ENCODE measurements at regions not wholly inside any gene's neighbourhood (a gene's known extent, or its start where the extent isn't known, plus 50 kb on each side); places are given as distances from the start of the nearest gene placed in this dataset.
"Not testable (repeated sequence)": the region's sequence is repeated elsewhere in the genome, so short reads cannot be mapped to it uniquely, and the experiment has no call there.

DNA sequence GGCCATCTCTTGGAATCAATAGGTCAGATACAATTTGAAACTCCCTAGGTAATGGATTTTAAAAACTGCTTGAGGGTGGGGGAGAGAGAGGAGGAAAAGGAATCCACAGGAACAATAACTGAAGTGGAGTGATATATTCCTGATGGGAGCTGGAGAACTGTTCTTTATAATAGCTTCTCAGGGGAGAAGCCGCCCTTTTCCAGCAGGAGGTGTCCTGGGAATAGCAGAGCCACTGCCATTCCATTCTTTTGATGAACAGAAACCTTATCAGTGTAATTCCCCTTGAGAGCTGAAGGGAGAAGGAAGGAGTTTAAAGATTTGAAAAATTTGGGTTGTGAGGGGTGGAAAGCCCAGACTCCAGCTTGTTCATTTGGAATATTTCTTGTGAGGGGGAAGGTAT lies 504.9 kb upstream of the DPH6 start:
- Mint-ChIP-seq H3K36me3 (no peaks in the 10 kb centered on the region), H3K9me3 (no peaks in the 10 kb centered on the region), H3K27ac (no peak overlapping the region), H3K4me1 (peaks cover 21% of the 10 kb centered on the region), H3K27me3 (ENCODE audit: insufficient read depth, low read depth) (no peaks in the 10 kb centered on the region), H3K4me3 (no peak overlapping the region)
- Histone ChIP-seq H3K4me3 (no peak overlapping the region), H3K4me2 (no peak overlapping the region), H4K20me1 (ENCODE audit: low read depth) (no peaks in the 10 kb centered on the region), H3K36me3 (no peaks in the 10 kb centered on the region), H2AFZ (replicated peaks) (no peak overlapping the region), H3K9ac (no peak overlapping the region), H3K27me3 (no peaks in the 10 kb centered on the region), H3K4me1 (peaks cover 24% of the 10 kb centered on the region), H3K9me3 (ENCODE audit: low read depth) (no peaks in the 10 kb centered on the region), H3K27ac (no peak overlapping the region), H3F3A (ENCODE audit: low read depth) (no peaks in the 10 kb centered on the region), H3K79me2 (ENCODE audit: low read depth) (no peaks in the 10 kb centered on the region)
- TF ChIP-seq EZH2 (IDR thresholded peaks at IDR 0.05) (no peak), EZH2phosphoT487 (IDR thresholded peaks at IDR 0.05) (no peak)
- TF ChIP-seq, protein P1, sequence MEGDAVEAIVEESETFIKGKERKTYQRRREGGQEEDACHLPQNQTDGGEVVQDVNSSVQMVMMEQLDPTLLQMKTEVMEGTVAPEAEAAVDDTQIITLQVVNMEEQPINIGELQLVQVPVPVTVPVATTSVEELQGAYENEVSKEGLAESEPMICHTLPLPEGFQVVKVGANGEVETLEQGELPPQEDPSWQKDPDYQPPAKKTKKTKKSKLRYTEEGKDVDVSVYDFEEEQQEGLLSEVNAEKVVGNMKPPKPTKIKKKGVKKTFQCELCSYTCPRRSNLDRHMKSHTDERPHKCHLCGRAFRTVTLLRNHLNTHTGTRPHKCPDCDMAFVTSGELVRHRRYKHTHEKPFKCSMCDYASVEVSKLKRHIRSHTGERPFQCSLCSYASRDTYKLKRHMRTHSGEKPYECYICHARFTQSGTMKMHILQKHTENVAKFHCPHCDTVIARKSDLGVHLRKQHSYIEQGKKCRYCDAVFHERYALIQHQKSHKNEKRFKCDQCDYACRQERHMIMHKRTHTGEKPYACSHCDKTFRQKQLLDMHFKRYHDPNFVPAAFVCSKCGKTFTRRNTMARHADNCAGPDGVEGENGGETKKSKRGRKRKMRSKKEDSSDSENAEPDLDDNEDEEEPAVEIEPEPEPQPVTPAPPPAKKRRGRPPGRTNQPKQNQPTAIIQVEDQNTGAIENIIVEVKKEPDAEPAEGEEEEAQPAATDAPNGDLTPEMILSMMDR (IDR thresholded peaks at IDR 0.05) = no peak
- peak; percentile 57 for DNase-seq (ENCODE audit: low spot score)

DNA sequence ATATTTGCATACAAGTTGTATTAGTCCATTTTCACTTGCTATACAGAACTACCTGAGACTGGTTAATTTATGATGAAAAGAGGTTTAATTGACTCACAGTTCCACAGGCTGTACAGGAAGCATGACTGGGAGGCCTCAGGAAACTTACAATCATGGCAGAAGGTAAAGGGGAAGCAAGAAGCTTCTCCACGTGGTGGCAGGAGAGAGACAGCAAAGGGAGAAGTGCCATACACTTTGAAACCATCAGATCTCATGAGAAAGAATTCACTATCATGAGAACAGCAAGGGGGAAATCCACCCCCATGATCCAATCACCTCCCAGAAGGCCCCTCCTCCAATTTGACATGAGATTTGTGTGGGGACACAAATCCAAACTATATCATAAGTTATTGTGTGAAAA lies 506.7 kb upstream of the DPH6 start:
- DNase-seq (ENCODE audit: low spot score) = peak; percentile 32
- peaks cover 24% of the 10 kb centered on the region for H3K4me1 ChIP-seq
- H3K27me3 Mint-ChIP-seq (ENCODE audit: insufficient read depth, low read depth); H2AFZ ChIP-seq (replicated peaks); H3F3A ChIP-seq (ENCODE audit: low read depth); H3K9ac ChIP-seq; H3K27me3 ChIP-seq; H3K79me2 ChIP-seq (ENCODE audit: low read depth); H3K27ac Mint-ChIP-seq; H3K36me3 Mint-ChIP-seq; H3K9me3 ChIP-seq (ENCODE audit: low read depth); H3K27ac ChIP-seq; H3K36me3 ChIP-seq; H3K4me2 ChIP-seq; H3K9me3 Mint-ChIP-seq; H3K4me3 ChIP-seq; H3K4me3 Mint-ChIP-seq; H4K20me1 ChIP-seq (ENCODE audit: low read depth): not testable (repeated sequence)
- peaks cover 21% of the 10 kb centered on the region for H3K4me1 Mint-ChIP-seq
- TF ChIP-seq, protein P1 (IDR thresholded peaks at IDR 0.05) = peak; percentile 48

DNA sequence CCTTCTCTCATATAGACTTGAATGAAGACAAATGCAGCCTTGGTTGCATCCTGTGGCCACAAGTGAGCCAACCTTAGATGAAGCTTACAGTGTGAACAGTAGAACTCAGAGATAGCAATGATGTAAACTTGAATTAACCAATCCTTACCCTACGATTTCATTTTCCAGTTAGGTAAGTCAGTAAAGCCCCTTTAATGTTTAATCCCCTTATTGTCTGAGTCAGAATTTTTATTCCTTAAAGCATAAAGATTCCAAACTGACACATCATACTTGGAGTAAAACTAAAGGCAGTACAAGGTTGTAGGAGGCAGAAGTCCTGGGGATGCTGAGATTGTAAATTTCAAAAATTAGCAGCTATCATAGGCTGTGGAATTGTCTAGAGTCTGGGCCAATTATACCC lies 507.8 kb upstream of the DPH6 start:
- no peaks in the 10 kb centered on the region for H3K27me3 ChIP-seq
- no peak overlapping the region for H3K9ac ChIP-seq
- no peaks in the 10 kb centered on the region for H4K20me1 ChIP-seq (ENCODE audit: low read depth)
- Mint-ChIP-seq H3K4me1 (peaks cover 21% of the 10 kb centered on the region), H3K9me3 (no peaks in the 10 kb centered on the region), H3K36me3 (no peaks in the 10 kb centered on the region), H3K27ac (no peak overlapping the region), H3K4me3 (no peak overlapping the region), H3K27me3 (ENCODE audit: insufficient read depth, low read depth) (no peaks in the 10 kb centered on the region)
- H3K79me2 ChIP-seq (ENCODE audit: low read depth) = no peaks in the 10 kb centered on the region
- H3K4me2 ChIP-seq = no peak overlapping the region
- H3K4me1 ChIP-seq = peaks cover 24% of the 10 kb centered on the region
- no peaks in the 10 kb centered on the region for H3K9me3 ChIP-seq (ENCODE audit: low read depth)
- DNase-seq (ENCODE audit: low spot score) = no peak
- TF ChIP-seq EZH2 (IDR thresholded peaks at IDR 0.05) = no peak
- TF ChIP-seq, protein P1 (IDR thresholded peaks at IDR 0.05) = no peak
- H3K36me3 ChIP-seq = no peaks in the 10 kb centered on the region
- no peak overlapping the region for H3K4me3 ChIP-seq
- H2AFZ ChIP-seq (replicated peaks) = no peak overlapping the region
- no peaks in the 10 kb centered on the region for H3F3A ChIP-seq (ENCODE audit: low read depth)
- no peak overlapping the region for H3K27ac ChIP-seq

DNA sequence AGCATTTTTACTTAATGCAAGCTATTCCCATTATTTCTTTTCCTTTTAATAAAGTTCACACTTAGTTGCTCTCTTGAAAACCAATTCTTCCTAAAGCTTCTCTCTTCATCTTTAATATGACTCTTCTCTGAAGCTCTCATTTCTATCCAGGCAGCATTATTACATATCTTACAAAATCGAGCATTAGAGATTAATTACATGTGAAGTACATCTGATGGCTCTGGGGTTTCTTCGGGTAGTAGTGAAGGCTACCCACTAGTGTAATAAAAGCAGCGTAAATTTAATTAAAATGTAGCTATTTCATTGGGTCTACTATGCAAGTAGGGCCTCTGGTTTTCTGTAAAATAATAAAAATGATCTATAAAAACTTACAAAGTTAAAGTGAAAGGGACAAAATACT lies 513.6 kb upstream of the DPH6 start:
- H3K9me3 Mint-ChIP-seq = no peaks in the 10 kb centered on the region
- H3K4me3 ChIP-seq = no peak overlapping the region
- no peaks in the 10 kb centered on the region for H3K27me3 ChIP-seq
- H3K9me3 ChIP-seq (ENCODE audit: low read depth) = no peaks in the 10 kb centered on the region
- H3K4me1 ChIP-seq = peaks cover 11% of the 10 kb centered on the region
- no peaks in the 10 kb centered on the region for H4K20me1 ChIP-seq (ENCODE audit: low read depth)
- H3K9ac ChIP-seq = no peak overlapping the region
- no peaks in the 10 kb centered on the region for H3K27me3 Mint-ChIP-seq (ENCODE audit: insufficient read depth, low read depth)
- H3K4me3 Mint-ChIP-seq = no peak overlapping the region
- no peak overlapping the region for H3K27ac ChIP-seq
- H3K36me3 Mint-ChIP-seq = no peaks in the 10 kb centered on the region
- H3K4me2 ChIP-seq = no peak overlapping the region
- H3F3A ChIP-seq (ENCODE audit: low read depth) = no peaks in the 10 kb centered on the region
- H2AFZ ChIP-seq (replicated peaks) = no peak overlapping the region
- no peaks in the 10 kb centered on the region for H3K79me2 ChIP-seq (ENCODE audit: low read depth)
- H3K27ac Mint-ChIP-seq = no peak overlapping the region
- H3K4me1 Mint-ChIP-seq = no peaks in the 10 kb centered on the region
- TF ChIP-seq EZH2phosphoT487 (IDR thresholded peaks at IDR 0.05) (no peak), EZH2 (IDR thresholded peaks at IDR 0.05) (no peak)
- TF ChIP-seq, protein P1 (IDR thresholded peaks at IDR 0.05) = no peak
- H3K36me3 ChIP-seq = no peaks in the 10 kb centered on the region
- no peak for DNase-seq (ENCODE audit: low spot score)

Data from neural progenitor cell (in vitro differentiated cells).